Loucy (cell line): ENCODE measurements at regions not wholly inside any gene's neighbourhood (a gene's known extent, or its start where the extent isn't known, plus 50 kb on each side); places are given as distances from the start of the nearest gene placed in this dataset.
"Not testable (repeated sequence)": the region's sequence is repeated elsewhere in the genome, so short reads cannot be mapped to it uniquely, and the experiment has no call there.

Experiments used
- H2AFZ ChIP-seq: fragments of 200-600 bp; sonication (generic); 2 replicates; pipeline ENCODE4 v1.6.0; 2016; ENCODE audit warnings: antibody characterized with exemption, mild to moderate bottlenecking, low read length, moderate library complexity
- H3F3A ChIP-seq: fragments of 200-600 bp; 2 replicates; pipeline ENCODE4 v1.6.0; 2016; ENCODE audit warnings: antibody characterized with exemption, low read depth, mild to moderate bottlenecking
- H3K27me3 ChIP-seq: fragments of 200-600 bp; sonication (generic); 2 replicates; pipeline ENCODE4 v1.6.1; 2014; ENCODE audit warnings: low read length, mild to moderate bottlenecking; ENCODE audit not compliant: insufficient read depth, poor library complexity, severe bottlenecking
- H3K36me3 ChIP-seq: fragments of 200-600 bp; sonication (generic); 2 replicates; pipeline ENCODE4 v1.6.1; 2016; ENCODE audit warnings: low read length; ENCODE audit not compliant: insufficient read depth
- H3K4me1 ChIP-seq: fragments of 200-600 bp; sonication (generic); 2 replicates; pipeline ENCODE4 v1.5.1; 2014; ENCODE audit warnings: low read length, mild to moderate bottlenecking; ENCODE audit not compliant: insufficient read depth, poor library complexity, severe bottlenecking
- H3K4me2 ChIP-seq: fragments of 200-600 bp; sonication (generic); 2 replicates; pipeline ENCODE4 v1.6.0; 2014; ENCODE audit warnings: antibody characterized with exemption, low read length, low read depth, mild to moderate bottlenecking; ENCODE audit not compliant: poor library complexity, severe bottlenecking
- H3K4me3 ChIP-seq: fragments of 200-600 bp; sonication (generic); 2 replicates; pipeline ENCODE4 v1.5.1; 2014; ENCODE audit warnings: low read length, mild to moderate bottlenecking, mixed read lengths; ENCODE audit not compliant: poor library complexity, severe bottlenecking
- H3K79me2 ChIP-seq: fragments of 200-600 bp; sonication (generic); 2 replicates; pipeline ENCODE4 v1.6.1; 2014; ENCODE audit warnings: low read length; ENCODE audit not compliant: insufficient read depth
- H3K9ac ChIP-seq: fragments of 200-600 bp; sonication (generic); 2 replicates; pipeline ENCODE4 v1.6.0; 2014; ENCODE audit warnings: mild to moderate bottlenecking, low read depth, low read length, moderate library complexity; ENCODE audit not compliant: poor library complexity, severe bottlenecking
- H3K9me2 ChIP-seq: fragments of 200-600 bp; sonication (generic); replicated peaks from 2 replicates; pipeline ENCODE4 v1.6.1; 2016; ENCODE audit warnings: low read depth, low read length, mixed read lengths
- H3K9me3 ChIP-seq: fragments of 200-600 bp; sonication (generic); 2 replicates; pipeline ENCODE4 v1.6.1; 2014; ENCODE audit warnings: mild to moderate bottlenecking, antibody characterized with exemption, low read length, low read depth; ENCODE audit not compliant: insufficient read depth
- H4K20me1 ChIP-seq: fragments of 200-600 bp; sonication (generic); 2 replicates; pipeline ENCODE4 v1.6.0; 2014; ENCODE audit warnings: antibody characterized with exemption, low read length, mild to moderate bottlenecking; ENCODE audit not compliant: insufficient read depth, poor library complexity, severe bottlenecking
- EZH2phosphoT487 ChIP-seq: fragments of 200-600 bp; IDR thresholded peaks from 2 replicates; pipeline ENCODE4 v1.6.1; 2018; ENCODE audit warnings: antibody characterized with exemption, mild to moderate bottlenecking, moderate library complexity, borderline replicate concordance
- TF ChIP-seq, protein P1 (sequence below): fragments of 200-600 bp; sonication (generic); conservative IDR thresholded peaks from 2 replicates; pipeline ENCODE4 v1.5.1; 2014; ENCODE audit warnings: mild to moderate bottlenecking, antibody characterized with exemption, low read length

DNA sequence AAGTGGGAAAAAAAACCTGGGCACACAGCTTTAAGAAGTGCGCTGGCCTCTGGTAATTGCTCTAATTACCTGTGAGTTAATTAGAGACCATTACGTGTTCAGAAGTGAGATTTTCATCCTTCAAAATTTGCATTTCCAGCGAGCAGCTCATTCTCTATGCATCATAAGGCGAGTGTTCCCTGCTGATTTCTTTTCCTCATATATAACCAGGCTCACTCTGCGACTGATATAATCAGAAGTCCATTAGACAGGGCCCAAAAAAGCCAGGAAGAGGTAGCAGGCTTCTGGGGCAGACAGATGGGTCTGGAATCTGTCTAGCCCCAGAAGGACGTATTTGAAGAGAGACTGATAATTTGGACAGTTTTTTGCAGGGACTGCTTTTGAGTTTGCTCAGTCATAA is 158.7 kb downstream of the MTHFS start:
- Histone ChIP-seq H3K27me3 (no peaks in the 10 kb centered on the region), H3F3A (no peaks in the 10 kb centered on the region), H3K9me3 (no peaks in the 10 kb centered on the region), H4K20me1 (no peaks in the 10 kb centered on the region), H3K9me2 (no peaks in the 10 kb centered on the region), H3K9ac (no peak overlapping the region), H3K4me3 (no peak overlapping the region), H3K79me2 (no peaks in the 10 kb centered on the region), H2AFZ (no peak overlapping the region), H3K4me1 (no peaks in the 10 kb centered on the region), H3K36me3 (no peaks in the 10 kb centered on the region), H3K4me2 (no peak overlapping the region)
- TF ChIP-seq, protein P1, sequence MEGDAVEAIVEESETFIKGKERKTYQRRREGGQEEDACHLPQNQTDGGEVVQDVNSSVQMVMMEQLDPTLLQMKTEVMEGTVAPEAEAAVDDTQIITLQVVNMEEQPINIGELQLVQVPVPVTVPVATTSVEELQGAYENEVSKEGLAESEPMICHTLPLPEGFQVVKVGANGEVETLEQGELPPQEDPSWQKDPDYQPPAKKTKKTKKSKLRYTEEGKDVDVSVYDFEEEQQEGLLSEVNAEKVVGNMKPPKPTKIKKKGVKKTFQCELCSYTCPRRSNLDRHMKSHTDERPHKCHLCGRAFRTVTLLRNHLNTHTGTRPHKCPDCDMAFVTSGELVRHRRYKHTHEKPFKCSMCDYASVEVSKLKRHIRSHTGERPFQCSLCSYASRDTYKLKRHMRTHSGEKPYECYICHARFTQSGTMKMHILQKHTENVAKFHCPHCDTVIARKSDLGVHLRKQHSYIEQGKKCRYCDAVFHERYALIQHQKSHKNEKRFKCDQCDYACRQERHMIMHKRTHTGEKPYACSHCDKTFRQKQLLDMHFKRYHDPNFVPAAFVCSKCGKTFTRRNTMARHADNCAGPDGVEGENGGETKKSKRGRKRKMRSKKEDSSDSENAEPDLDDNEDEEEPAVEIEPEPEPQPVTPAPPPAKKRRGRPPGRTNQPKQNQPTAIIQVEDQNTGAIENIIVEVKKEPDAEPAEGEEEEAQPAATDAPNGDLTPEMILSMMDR: no peak
- TF ChIP-seq EZH2phosphoT487: no peak

DNA sequence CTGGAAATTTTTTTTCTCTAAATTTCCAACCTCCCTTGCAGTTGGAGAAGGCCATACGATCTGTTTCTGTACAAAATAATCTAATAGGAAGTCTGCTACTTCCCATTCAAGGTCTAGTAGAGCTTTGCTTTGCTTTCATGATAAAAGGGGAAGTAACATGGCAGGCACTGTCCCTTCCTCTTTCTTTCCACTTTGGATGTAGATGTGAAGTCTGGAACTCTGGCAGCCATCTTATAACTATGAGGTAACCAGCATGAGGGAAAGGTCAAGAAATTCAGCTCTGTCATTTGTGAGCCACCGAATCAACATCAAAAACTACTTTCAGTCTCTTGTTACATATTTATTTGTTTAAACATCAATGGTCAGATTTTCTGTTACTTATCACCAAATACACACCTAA is 156.3 kb downstream of the MTHFS start:
- no peaks in the 10 kb centered on the region for H3K9me3 ChIP-seq
- no peak overlapping the region for H3K4me2 ChIP-seq
- H3F3A ChIP-seq: no peaks in the 10 kb centered on the region
- H3K79me2 ChIP-seq: no peaks in the 10 kb centered on the region
- H3K4me1 ChIP-seq: no peaks in the 10 kb centered on the region
- no peak overlapping the region for H3K4me3 ChIP-seq
- no peaks in the 10 kb centered on the region for H3K36me3 ChIP-seq
- no peak overlapping the region for H3K9ac ChIP-seq
- no peaks in the 10 kb centered on the region for H3K27me3 ChIP-seq
- no peak overlapping the region for H2AFZ ChIP-seq
- TF ChIP-seq, protein P1: no peak
- no peak for TF ChIP-seq EZH2phosphoT487
- no peaks in the 10 kb centered on the region for H4K20me1 ChIP-seq
- no peaks in the 10 kb centered on the region for H3K9me2 ChIP-seq

DNA sequence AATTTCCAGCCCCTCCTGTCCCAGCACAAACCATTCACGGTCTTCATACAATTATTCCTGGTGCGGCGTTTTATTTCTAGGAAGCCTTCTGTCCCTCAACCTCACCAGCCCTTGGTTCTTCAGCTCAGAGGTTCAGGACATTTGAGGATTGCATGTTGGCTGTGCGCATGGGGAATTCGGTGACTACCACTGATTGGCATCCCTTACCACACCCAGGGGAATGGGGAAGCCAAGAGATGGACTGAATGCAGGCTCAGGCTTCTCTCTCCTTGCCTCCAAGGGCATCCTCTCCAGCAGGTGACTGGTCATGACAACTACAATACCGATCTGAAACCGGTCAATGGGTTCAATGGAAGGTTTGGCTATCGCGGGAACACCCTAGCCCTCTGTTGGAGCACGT is 153.8 kb downstream of the MTHFS start:
- Histone ChIP-seq H3K4me2 (no peak overlapping the region), H3K9ac (no peak overlapping the region), H3K4me3 (no peak overlapping the region), H3K79me2 (no peaks in the 10 kb centered on the region), H3K4me1 (no peaks in the 10 kb centered on the region), H3F3A (no peaks in the 10 kb centered on the region), H4K20me1 (no peaks in the 10 kb centered on the region), H2AFZ (no peak overlapping the region), H3K9me2 (no peaks in the 10 kb centered on the region), H3K9me3 (no peaks in the 10 kb centered on the region), H3K36me3 (no peaks in the 10 kb centered on the region), H3K27me3 (no peaks in the 10 kb centered on the region)
- TF ChIP-seq EZH2phosphoT487: no peak
- TF ChIP-seq, protein P1: no peak

DNA sequence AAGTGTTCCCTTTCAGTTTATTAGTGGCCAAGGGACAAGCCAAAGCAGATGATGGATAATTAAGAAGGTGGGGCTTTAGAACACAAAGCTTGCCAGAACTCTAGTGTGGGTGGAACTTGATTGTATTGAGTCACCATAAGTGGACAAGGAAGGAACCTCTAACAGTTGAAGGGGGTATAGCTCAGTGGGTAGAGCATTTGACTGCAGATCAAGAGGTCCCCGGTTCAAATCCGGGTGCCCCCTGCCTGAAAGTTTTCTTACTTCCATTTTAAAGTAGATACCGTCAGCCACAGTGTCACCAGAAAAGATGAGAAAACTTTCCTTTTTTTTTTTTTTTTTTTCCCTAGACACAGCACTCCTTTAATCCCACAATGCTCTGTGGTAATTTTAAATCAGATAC is 152.3 kb downstream of the MTHFS start:
- not testable (repeated sequence) for H3K79me2 ChIP-seq, H3K36me3 ChIP-seq, H3K4me1 ChIP-seq, H3F3A ChIP-seq, H3K9me2 ChIP-seq, H3K27me3 ChIP-seq, H3K9ac ChIP-seq, H4K20me1 ChIP-seq, H3K4me2 ChIP-seq, H2AFZ ChIP-seq, H3K9me3 ChIP-seq, H3K4me3 ChIP-seq
